Coronary artery (tissue), 2 donors: ENCODE measurements at regions not wholly inside any gene's neighbourhood (a gene's known extent, or its start where the extent isn't known, plus 50 kb on each side); places are given as distances from the start of the nearest gene placed in this dataset.

Experiments used
- DNase-seq: peaks from one replicate; pipeline ENCODE4 v3.0.0-alpha.2; 2017; ENCODE audit warnings: low spot score
- H3K27ac ChIP-seq, 2 donors: fragments of 200-600 bp; sonication (generic); one replicate each; pipeline ENCODE4 v1.5.1; 2016 to 2019
- H3K4me3 ChIP-seq: fragments of 200-600 bp; sonication (generic); 2 replicates; pipeline ENCODE4 v1.5.1; 2016; ENCODE audit warnings: mild to moderate bottlenecking, moderate library complexity
- TF ChIP-seq, protein P1 (sequence below): fragments of 200-600 bp; sonication (generic); IDR thresholded peaks from one replicate; pipeline ENCODE4 v1.5.1; 2019; ENCODE audit warnings: antibody characterized with exemption

GRCh38 chr2:120596191-120596811, 139.4 kb upstream of the GLI2 start:
- TF ChIP-seq, protein P1, sequence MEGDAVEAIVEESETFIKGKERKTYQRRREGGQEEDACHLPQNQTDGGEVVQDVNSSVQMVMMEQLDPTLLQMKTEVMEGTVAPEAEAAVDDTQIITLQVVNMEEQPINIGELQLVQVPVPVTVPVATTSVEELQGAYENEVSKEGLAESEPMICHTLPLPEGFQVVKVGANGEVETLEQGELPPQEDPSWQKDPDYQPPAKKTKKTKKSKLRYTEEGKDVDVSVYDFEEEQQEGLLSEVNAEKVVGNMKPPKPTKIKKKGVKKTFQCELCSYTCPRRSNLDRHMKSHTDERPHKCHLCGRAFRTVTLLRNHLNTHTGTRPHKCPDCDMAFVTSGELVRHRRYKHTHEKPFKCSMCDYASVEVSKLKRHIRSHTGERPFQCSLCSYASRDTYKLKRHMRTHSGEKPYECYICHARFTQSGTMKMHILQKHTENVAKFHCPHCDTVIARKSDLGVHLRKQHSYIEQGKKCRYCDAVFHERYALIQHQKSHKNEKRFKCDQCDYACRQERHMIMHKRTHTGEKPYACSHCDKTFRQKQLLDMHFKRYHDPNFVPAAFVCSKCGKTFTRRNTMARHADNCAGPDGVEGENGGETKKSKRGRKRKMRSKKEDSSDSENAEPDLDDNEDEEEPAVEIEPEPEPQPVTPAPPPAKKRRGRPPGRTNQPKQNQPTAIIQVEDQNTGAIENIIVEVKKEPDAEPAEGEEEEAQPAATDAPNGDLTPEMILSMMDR = no peak
- Histone ChIP-seq H3K4me3 (peak overlapping the region; percentile 11), H3K27ac (peak overlapping the region; percentile 39 to 68)
- no peak for DNase-seq

GRCh38 chr2:120596990-120597594, 138.6 kb upstream of the GLI2 start:
- H3K4me3 ChIP-seq = peak overlapping the region; percentile 11
- TF ChIP-seq, protein P1 = no peak
- peak overlapping the region in 1 of 2 donors; percentile 68 for H3K27ac ChIP-seq
- no peak for DNase-seq

DNA sequence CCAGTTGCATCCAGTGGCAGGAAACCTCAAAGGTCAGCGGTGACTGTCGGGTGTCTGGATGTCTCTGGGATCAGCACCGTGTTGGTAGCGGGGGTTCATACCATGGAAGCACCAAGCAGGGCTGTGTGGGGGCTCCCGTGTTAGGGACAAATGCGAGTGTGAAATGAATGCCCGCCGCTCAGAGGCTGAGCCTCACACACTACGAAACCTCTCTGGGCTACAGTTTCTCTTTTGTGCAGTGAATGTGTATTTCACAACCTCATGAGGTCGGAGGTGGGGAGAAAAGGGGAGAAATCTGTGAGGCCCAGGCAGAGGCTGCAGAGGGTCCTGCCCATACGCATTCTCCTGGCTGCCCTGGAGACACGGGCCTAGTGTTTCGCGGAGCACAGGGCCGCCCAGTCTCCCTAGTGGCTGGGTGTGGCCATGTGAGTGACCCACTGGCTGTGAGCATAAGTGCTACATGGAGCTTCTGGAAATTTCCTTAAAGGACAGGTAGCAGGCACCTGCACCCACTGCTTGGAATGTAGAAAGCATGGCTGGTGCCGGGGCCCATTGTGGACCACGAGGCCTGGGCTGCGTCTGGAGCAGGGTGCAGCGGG, 138.0 kb upstream of the GLI2 start:
- TF ChIP-seq, protein P1 = no peak
- DNase-seq = no peak
- no peak overlapping the region for H3K4me3 ChIP-seq
- peak overlapping the region in 1 of 2 donors; percentile 36 for H3K27ac ChIP-seq

GRCh38 chr2:120598416-120598815, 137.3 kb upstream of the GLI2 start:
- TF ChIP-seq, protein P1 = no peak
- no peak for DNase-seq
- no peak overlapping the region for H3K4me3 ChIP-seq
- H3K27ac ChIP-seq = no peak overlapping the region

GRCh38 chr2:120599072-120599471, 136.6 kb upstream of the GLI2 start:
- TF ChIP-seq, protein P1 = no peak
- no peak for DNase-seq
- H3K27ac ChIP-seq = no peak overlapping the region
- no peak overlapping the region for H3K4me3 ChIP-seq

GRCh38 chr2:120599656-120600055, 136.0 kb upstream of the GLI2 start:
- no peak overlapping the region for H3K4me3 ChIP-seq
- no peak for DNase-seq
- TF ChIP-seq, protein P1 = no peak
- H3K27ac ChIP-seq = no peak overlapping the region

DNA sequence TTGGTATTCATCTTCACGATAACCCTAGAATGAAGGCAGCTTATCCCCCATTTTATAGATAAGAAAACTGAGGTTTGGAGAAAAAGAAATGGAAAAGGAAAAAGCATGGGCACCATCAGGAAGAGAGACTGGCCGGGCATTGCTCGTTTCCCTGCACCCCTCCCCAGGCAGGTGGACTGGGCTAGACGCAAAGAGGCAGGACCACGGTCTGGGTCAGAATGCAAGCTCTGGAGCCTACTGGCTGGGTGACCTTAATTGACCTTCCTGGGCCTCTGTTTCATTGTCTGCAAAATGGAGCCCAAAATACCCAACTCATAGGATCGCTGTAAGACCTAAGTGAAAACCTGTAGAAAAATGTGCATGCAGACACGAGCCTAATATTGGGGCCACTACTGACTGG, 135.3 kb upstream of the GLI2 start:
- no peak for DNase-seq

More for the DNA sequence above, 135.3 kb upstream of the GLI2 start:
- Histone ChIP-seq H3K4me3 (no peak overlapping the region), H3K27ac (no peak overlapping the region)
- TF ChIP-seq, protein P1 = no peak
